Fibroblast of skin of scalp (primary cell): ENCODE measurements at regions not wholly inside any gene's neighbourhood (a gene's known extent, or its start where the extent isn't known, plus 50 kb on each side); places are given as distances from the start of the nearest gene placed in this dataset.

Experiments used
- DNase-seq: peaks from one replicate; pipeline ENCODE4 v3.0.0-alpha.2; 2013

DNA sequence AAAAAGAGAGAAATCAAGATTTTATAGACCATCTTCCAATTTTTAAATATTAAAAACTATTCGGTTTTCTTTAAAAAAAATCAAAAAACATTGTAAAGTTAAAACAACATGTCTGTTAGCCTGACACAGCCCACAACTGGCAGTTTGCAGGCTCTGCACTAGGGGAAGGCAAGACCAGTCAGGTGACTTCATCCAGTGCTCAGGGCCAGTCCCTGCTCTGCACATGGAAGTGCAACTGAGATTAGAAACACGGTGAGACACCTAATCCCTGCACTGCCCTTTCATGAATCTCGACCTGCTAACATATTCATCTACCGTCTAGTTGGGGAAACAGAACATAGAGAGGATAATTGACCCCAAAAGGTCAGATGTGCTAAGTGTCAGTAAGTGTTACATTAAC is 135.2 kb downstream of the BARD1 start:
- DNase-seq: no peak

DNA sequence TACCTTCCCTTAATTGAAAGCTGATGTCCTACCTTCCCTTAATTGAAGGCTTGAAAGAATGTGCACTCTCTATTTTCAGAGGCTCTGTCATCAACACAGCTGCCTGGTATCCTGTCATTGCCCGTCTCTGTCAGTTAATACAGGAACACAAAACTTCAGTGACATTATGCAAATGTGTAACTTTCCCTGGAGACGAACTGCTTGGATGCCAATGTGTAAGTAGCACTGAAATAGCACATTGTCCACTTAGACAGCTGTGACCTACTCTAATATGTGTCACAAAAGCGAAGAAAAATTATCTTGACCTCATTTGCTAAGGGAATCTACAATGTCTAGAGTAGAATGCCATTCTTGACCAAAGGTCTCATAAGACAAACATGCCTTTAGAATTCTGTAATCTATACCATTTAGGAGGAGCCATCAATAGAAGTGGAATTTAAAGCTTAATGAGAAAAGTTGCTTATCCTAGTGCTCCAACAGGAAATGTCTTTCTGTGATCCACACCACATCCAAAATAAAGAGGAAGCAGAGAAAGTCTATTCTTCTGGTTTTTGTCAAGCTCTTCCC is 138.1 kb downstream of the BARD1 start:
- DNase-seq: peak; percentile 3

DNA sequence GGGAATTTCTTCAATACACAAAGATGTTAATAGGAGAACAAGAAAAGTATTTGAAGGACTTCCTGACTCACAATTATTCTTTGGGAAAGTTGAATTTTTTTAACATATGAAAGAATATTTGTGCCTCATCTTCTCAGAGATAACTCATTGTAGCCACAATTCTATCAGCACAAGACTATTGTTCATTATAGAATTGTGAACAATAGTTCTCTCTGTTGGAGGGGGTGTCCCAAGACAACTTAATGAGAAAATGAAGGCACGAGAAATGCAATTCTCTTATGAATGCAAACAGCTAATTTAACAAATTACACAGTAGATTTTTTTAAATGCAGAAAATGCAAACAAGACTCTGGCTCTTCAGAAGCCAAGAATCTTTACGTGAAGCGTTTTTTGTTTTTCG is 157.0 kb downstream of the BARD1 start:
- no peak for DNase-seq

DNA sequence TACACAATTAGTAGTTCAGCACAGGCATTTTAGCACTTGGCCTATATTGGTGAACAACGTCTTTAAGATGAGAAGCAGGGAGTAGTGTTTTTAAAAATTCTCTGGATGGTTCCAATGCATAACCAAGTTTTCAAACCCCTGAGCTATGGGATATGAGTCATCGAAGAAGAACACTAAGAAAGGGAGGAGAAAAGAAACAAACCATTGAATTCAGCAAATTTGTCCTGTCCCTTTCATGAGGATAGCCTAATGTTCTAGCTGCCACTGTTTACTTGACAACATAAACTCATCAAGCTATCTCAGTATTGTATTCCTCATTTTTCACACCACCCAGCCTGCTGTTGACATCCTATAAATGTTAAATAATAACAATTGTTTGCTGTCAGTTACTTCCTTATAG is 158.0 kb downstream of the BARD1 start:
- DNase-seq: peak; percentile 22

DNA sequence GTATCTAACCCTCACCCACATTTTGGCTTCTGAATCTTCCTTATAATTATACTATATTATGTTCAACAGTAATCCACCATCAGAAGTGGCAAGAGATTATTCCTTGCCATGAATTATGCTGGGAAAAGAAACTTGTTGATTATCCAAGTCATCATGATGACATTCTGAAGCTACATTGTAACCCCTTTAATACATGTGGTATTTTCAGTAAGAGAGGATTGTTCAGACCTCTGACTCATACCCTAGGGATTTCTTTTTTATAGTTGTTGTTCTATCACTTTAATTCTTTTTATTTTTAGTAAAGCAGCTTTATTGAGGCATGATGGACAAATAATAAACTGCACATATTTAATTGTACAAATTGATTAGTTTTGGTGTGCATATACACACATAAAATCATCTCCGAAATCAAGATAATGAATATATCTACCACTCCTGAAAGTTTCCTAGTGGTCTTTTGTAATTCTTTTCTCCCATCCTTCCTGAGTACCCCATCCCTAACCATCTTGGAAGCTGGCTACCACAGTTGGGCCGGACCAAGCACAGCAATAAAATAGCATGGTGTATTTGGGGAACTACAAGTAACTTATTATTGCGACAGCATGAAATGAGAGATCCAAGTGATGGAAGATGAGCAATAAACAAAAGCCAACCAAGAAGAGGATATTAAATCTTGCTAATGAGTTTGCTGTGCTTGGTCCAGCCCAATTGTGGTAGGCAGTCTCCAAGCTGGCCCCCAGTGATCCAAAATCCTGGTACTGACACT is 159.9 kb downstream of the BARD1 start:
- DNase-seq: peak; percentile 69

DNA sequence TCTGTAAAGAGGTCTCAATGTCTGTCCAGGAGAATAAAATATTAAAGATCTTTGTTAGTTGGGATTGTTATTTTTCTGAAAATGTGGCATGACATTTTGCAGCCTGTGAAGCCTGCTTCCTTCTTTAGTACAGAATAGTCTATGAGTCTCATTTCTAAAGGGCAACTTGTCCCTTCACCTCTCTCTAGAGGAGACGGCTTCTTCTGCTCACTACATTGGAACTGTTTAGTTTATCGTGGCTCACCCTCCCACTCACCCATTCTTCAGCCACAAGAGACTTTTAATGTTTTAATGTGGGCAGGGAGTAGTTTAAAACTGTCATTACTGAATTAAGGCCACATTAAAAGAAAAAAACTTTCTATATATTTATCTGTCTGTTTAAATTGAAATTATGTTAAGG is 161.0 kb downstream of the BARD1 start:
- no peak for DNase-seq

DNA sequence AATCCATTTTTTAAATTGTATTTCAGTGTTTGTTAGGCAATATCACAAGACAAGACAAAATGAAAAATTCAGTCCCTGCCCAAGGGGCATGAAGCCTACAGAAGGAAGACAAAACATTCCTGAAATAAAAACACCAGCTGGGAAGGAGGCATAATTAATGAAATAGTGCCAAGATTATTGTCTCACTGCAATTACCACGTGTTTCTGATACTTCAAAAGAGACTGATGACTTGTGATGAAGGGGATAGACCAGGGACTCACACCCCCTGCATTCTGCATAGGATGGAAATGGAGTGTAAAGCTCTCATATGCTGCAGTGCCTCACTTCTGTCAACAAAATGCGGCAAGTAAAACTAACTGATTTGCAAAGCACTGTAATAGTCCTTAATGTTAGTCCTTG is 178.1 kb downstream of the BARD1 start:
- no peak for DNase-seq

DNA sequence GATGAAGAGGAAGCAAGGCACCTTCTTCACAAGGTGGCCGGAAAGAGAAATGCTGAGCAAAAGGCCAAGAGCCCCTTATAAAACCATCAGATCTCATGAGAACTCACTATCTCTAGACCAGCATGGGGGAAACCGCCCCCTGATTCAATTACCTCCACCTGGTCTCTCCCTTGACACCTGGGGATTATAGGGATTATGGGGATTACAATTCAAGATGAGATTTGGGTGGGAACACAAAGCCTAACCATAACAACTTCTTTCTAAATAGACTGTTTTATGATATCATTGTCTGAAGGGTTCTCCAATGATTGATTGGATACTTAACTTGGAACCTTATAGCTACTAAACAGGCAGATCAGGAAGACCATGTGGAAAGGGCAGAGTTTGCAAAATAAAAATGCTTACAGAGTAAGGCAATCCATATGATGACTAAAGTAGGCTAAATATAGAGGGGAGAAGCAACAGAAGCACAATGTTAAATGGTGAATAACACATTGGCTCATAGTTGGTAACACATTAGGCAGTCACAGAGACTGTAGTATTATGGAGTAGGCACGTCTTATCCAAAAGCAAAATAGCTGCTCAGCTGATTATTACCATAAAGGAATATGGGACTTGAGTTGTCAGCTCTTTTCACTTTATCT is 179.0 kb downstream of the BARD1 start:
- DNase-seq: peak; percentile 28

DNA sequence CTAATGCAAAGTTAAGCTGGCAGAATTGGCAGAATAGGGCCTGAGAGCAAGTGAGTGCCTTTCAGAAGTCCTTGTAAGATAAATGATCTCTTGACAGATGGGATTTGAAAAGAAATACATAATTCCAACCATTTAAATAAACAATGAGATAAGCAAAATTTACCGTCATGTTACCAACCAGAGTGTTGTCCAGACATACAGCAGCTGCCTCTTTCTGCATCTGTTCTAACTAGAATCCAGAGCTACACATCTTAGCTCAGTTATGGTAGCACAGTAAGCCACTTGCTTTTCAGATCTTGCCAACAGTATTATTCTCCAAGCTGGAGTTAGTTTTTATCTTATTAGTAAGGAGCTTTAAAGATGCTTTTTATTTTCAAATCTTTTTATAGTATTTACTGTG is 179.6 kb downstream of the BARD1 start:
- no peak for DNase-seq
